Fibroblast of the aortic adventitia (primary cell): ENCODE measurements at regions not wholly inside any gene's neighbourhood (a gene's known extent, or its start where the extent isn't known, plus 50 kb on each side); places are given as distances from the start of the nearest gene placed in this dataset.

ENCODE experiments used
- DNase-seq: peaks from one replicate; pipeline ENCODE4 v3.0.0-alpha.2; 2010; ENCODE audit warnings: low read depth
- H3K4me3 ChIP-seq: 2 replicates; pipeline ENCODE4 v1.5.1; 2011; ENCODE audit warnings: low read depth, mild to moderate bottlenecking, control low read depth, low read length, moderate library complexity
- CTCF ChIP-seq: IDR thresholded peaks from 2 replicates; pipeline ENCODE4 v1.5.1; 2011; ENCODE audit warnings: mild to moderate bottlenecking, low read length, control low read depth, inconsistent platforms; ENCODE audit not compliant: insufficient read depth

- DNase-seq: no peak
- TF ChIP-seq CTCF: no peak
- no peak overlapping the region for H3K4me3 ChIP-seq
These were observed 55.4 kb upstream of the ENPP7 start for GRCh38 chr17:79675413-79675725.

- no peak overlapping the region for H3K4me3 ChIP-seq
- no peak for DNase-seq
- no peak for TF ChIP-seq CTCF
These were observed 56.0 kb upstream of the ENPP7 start for GRCh38 chr17:79674506-79675412.

GRCh38 chr17:79673517-79673916 lies 57.2 kb upstream of the ENPP7 start:
- TF ChIP-seq CTCF: no peak
- DNase-seq: no peak

GRCh38 chr17:79672496-79672895 lies 58.2 kb upstream of the ENPP7 start:
- no peak for TF ChIP-seq CTCF
- H3K4me3 ChIP-seq: no peak overlapping the region
- DNase-seq: no peak

More at GRCh38 chr17:79673517-79673916, 57.2 kb upstream of the ENPP7 start:
- H3K4me3 ChIP-seq: no peak overlapping the region

GRCh38 chr17:79671085-79671694 lies 59.6 kb upstream of the ENPP7 start:
- TF ChIP-seq CTCF: no peak
- DNase-seq: no peak
- H3K4me3 ChIP-seq: no peak overlapping the region

- no peak for DNase-seq
- no peak for TF ChIP-seq CTCF
- no peak overlapping the region for H3K4me3 ChIP-seq
These were observed 59.8 kb upstream of the RBFOX3 start for GRCh38 chr17:79670537-79671084.
